Type B pancreatic cell (in vitro differentiated cells): ENCODE measurements at regions not wholly inside any gene's neighbourhood (a gene's known extent, or its start where the extent isn't known, plus 50 kb on each side); places are given as distances from the start of the nearest gene placed in this dataset.

Experiments
- DNase-seq: peaks from one replicate; pipeline ENCODE4 v3.0.0; 2021; ENCODE audit warnings: mixed read lengths; ENCODE audit not compliant: unreplicated experiment; ENCODE audit errors: extremely low spot score
- H3K27ac Mint-ChIP-seq: 2 replicates; pipeline ENCODE4 v1.8.0; 2021; ENCODE audit warnings: mild to moderate bottlenecking, mixed read lengths
- H3K27me3 Mint-ChIP-seq: 2 replicates; pipeline ENCODE4 v1.8.0; 2021; ENCODE audit warnings: mixed read lengths
- H3K36me3 Mint-ChIP-seq: 2 replicates; pipeline ENCODE4 v1.8.0; 2021; ENCODE audit warnings: mixed read lengths
- H3K4me1 Mint-ChIP-seq: one replicate; pipeline ENCODE4 v1.8.0; 2021; ENCODE audit warnings: mixed read lengths; ENCODE audit not compliant: unreplicated experiment
- H3K4me3 Mint-ChIP-seq: 2 replicates; pipeline ENCODE4 v1.8.0; 2021; ENCODE audit warnings: mild to moderate bottlenecking, mixed read lengths
- H3K9me3 Mint-ChIP-seq: 2 replicates; pipeline ENCODE4 v1.8.0; 2021; ENCODE audit warnings: mixed read lengths
- TF ChIP-seq, protein P1 (sequence below): fragments of 200-600 bp; sonication (generic); conservative IDR thresholded peaks from 2 replicates; pipeline ENCODE4 v1.5.0; 2021; ENCODE audit warnings: antibody characterized with exemption, mild to moderate bottlenecking

DNA sequence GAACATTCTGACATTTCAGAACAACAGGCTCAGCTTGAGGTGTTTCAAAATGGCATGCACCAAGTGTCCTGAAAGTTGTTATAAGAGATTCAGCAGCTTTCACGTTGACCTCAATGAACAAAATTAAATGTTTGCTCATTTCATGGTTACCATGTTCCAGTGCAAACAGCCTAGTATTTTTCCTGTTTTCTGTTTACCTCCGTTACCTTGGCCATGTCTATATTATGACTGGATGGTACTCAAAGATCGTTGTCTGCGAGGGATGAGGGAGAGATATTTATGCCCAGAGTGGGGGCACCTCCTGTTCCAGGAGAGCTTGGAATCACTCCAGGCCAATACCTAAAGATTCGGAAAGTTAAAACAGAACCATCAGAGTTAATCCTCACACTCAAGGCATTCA lies 83.8 kb upstream of the SASH1 start:
- H3K4me3 Mint-ChIP-seq = no peak overlapping the region
- no peaks in the 10 kb centered on the region for H3K27me3 Mint-ChIP-seq
- TF ChIP-seq, protein P1, sequence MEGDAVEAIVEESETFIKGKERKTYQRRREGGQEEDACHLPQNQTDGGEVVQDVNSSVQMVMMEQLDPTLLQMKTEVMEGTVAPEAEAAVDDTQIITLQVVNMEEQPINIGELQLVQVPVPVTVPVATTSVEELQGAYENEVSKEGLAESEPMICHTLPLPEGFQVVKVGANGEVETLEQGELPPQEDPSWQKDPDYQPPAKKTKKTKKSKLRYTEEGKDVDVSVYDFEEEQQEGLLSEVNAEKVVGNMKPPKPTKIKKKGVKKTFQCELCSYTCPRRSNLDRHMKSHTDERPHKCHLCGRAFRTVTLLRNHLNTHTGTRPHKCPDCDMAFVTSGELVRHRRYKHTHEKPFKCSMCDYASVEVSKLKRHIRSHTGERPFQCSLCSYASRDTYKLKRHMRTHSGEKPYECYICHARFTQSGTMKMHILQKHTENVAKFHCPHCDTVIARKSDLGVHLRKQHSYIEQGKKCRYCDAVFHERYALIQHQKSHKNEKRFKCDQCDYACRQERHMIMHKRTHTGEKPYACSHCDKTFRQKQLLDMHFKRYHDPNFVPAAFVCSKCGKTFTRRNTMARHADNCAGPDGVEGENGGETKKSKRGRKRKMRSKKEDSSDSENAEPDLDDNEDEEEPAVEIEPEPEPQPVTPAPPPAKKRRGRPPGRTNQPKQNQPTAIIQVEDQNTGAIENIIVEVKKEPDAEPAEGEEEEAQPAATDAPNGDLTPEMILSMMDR = no peak
- peaks cover 4% of the 10 kb centered on the region for H3K9me3 Mint-ChIP-seq
- H3K36me3 Mint-ChIP-seq = no peaks in the 10 kb centered on the region
- no peak overlapping the region for H3K27ac Mint-ChIP-seq
- DNase-seq = no peak
- H3K4me1 Mint-ChIP-seq = peaks cover 11% of the 10 kb centered on the region

DNA sequence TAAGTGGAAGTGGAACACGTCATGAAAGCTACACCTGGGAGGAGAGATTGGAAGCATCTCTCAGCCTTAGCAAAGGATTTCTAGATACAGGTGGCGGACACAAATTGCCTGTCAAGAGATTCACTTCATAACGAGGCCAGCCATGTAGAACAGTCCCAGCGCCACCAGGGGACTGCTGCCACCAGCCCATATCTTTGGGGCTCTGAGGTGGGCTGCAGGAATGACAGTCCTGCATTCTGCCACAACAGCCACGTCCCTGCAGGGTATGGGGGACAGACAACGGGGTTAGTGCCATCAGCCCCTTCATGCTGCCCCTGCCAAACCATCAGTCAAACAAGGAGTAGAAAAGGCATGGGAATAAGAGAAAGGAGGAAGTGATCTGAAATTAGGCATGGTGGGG lies 81.2 kb upstream of the SASH1 start:
- TF ChIP-seq, protein P1 = no peak
- no peak for DNase-seq

DNA sequence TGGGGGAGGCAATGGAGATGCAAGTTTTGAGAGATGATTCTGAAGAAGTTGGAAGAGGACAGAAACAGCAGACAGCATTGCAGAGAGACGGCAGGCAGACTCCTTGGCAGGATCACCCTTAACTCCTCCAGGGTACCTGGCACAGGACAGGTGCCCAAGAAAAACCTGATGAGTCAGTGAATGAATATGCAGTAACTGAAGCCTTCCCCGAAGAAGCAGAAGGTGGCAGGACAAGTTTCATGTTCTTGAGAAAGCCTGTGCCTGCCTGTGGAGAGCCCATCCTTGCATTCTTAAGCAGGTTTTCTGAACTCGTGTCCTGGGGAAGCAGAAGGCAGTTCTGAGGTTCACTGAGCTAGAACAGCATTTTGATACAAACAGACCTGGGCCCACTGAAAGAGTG lies 79.6 kb upstream of the SASH1 start:
- Mint-ChIP-seq H3K27ac (peak overlapping the region; percentile 73), H3K27me3 (no peaks in the 10 kb centered on the region), H3K36me3 (no peaks in the 10 kb centered on the region), H3K4me1 (peaks cover 19% of the 10 kb centered on the region), H3K4me3 (no peak overlapping the region), H3K9me3 (peaks cover 4% of the 10 kb centered on the region)
- TF ChIP-seq, protein P1 = no peak
- DNase-seq = no peak

More for the DNA sequence above, 81.2 kb upstream of the SASH1 start:
- H3K4me3 Mint-ChIP-seq = no peak overlapping the region
- H3K36me3 Mint-ChIP-seq = no peaks in the 10 kb centered on the region
- H3K4me1 Mint-ChIP-seq = peaks cover 19% of the 10 kb centered on the region
- H3K9me3 Mint-ChIP-seq = peaks cover 4% of the 10 kb centered on the region
- H3K27me3 Mint-ChIP-seq = no peaks in the 10 kb centered on the region
- no peak overlapping the region for H3K27ac Mint-ChIP-seq

DNA sequence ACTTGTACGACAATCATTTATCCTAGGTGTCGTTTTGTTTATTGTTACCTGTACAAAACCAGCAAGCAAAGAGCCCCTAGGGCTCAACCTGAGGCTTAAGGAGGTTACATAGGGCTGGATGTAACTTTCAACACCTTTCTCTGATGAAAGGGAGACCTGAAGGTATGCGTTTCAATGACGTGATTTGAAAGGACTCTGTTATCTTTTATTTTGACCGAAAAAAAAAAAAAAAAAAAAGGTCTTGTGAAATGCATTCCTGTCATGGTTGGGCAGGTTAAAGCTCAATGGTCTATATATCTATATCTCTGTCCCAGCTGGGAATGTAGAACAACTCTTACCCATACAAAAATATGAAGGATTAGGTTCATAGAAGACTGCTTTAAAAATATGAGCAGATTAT lies 78.7 kb upstream of the SASH1 start:
- Mint-ChIP-seq H3K9me3 (peaks cover 4% of the 10 kb centered on the region), H3K27ac (peak overlapping the region; percentile 73), H3K4me1 (peaks cover 19% of the 10 kb centered on the region), H3K36me3 (no peaks in the 10 kb centered on the region), H3K4me3 (no peak overlapping the region), H3K27me3 (no peaks in the 10 kb centered on the region)
- TF ChIP-seq, protein P1 = no peak
- DNase-seq = no peak

DNA sequence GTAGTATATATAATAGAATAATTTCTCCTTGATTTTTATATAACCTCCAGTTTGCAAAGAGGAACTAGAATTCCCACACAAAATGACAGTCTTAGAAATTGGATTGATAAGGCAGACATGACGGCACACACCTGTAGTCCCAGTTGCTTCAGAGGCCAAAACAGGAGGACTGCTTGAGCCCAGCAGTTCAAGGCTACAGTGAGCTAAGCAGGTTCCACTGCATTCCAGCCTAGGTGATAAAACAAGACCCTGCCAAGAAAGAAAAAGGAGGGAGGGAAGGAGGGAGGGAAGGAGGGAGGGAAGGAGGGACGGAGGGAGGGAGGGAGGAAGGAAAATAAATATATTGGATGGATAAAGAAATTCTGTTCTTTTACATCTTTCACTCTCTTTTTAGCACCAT lies 77.6 kb upstream of the SASH1 start:
- no peaks in the 10 kb centered on the region for H3K9me3 Mint-ChIP-seq
- no peak overlapping the region for H3K27ac Mint-ChIP-seq
- no peaks in the 10 kb centered on the region for H3K27me3 Mint-ChIP-seq
- H3K4me1 Mint-ChIP-seq = peaks cover 23% of the 10 kb centered on the region
- H3K4me3 Mint-ChIP-seq = peak overlapping the region; percentile 38
- H3K36me3 Mint-ChIP-seq = no peaks in the 10 kb centered on the region
- no peak for DNase-seq
- TF ChIP-seq, protein P1 = no peak

DNA sequence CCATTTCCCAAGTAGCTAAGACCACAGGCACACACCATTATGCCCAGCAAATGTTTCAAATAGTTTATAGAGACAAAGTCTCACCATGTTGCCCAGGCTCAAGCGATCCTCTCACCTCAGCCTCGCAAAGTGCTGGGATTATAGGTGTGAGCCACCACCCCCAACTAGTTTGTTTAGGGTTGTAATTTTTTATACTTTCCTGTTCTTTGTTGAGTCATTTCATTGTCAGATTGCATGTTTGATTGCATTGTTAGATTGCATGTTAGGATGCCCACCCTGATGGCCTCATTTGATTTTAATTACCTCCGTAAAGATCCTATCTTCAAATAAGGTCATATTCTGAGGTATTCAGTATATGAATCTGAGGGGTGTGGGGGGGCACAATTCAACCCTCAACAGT lies 73.3 kb upstream of the SASH1 start:
- H3K27ac Mint-ChIP-seq = no peak overlapping the region
- TF ChIP-seq, protein P1 = no peak
- H3K36me3 Mint-ChIP-seq = no peaks in the 10 kb centered on the region
- H3K4me1 Mint-ChIP-seq = peaks cover 31% of the 10 kb centered on the region
- DNase-seq = no peak
- H3K4me3 Mint-ChIP-seq = no peak overlapping the region
- H3K9me3 Mint-ChIP-seq = no peaks in the 10 kb centered on the region
- H3K27me3 Mint-ChIP-seq = no peaks in the 10 kb centered on the region
